ENCODE measurements at regions not wholly inside any gene's neighbourhood (a gene's known extent, or its start where the extent isn't known, plus 50 kb on each side); places are given as distances from the start of the nearest gene placed in this dataset.

DNA sequence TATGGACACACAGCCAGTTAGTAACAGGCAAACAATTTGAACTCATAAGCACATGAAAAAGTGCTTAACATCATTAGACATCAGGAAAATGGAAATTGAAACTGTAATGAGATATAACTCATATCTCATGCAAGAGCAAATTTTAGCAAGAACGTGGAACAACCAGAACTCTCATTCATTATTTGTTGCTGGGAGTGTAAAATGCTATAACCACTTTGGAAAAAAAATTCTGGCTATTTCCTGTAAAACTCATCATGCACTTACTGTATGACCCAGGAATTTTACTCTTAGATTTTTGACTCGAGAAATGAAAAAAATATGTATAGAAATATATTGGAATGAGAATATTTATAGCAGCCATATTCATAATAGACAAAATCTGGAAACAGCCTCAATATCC is 205.7 kb upstream of the PUM3 start:
- no peaks in the 10 kb centered on the region for H3K27me3 ChIP-seq (ENCODE audit: insufficient read depth, low read depth, severe bottlenecking)
- no peaks in the 10 kb centered on the region for H3K36me3 ChIP-seq
- DNase-seq = no peak
- H3K27ac ChIP-seq = no peak overlapping the region
- H3K4me3 ChIP-seq (ENCODE audit: low read depth, low read length) = no peak overlapping the region
- H3K9me3 ChIP-seq (ENCODE audit: severe bottlenecking) = no peaks in the 10 kb centered on the region
- TF ChIP-seq, protein P1, sequence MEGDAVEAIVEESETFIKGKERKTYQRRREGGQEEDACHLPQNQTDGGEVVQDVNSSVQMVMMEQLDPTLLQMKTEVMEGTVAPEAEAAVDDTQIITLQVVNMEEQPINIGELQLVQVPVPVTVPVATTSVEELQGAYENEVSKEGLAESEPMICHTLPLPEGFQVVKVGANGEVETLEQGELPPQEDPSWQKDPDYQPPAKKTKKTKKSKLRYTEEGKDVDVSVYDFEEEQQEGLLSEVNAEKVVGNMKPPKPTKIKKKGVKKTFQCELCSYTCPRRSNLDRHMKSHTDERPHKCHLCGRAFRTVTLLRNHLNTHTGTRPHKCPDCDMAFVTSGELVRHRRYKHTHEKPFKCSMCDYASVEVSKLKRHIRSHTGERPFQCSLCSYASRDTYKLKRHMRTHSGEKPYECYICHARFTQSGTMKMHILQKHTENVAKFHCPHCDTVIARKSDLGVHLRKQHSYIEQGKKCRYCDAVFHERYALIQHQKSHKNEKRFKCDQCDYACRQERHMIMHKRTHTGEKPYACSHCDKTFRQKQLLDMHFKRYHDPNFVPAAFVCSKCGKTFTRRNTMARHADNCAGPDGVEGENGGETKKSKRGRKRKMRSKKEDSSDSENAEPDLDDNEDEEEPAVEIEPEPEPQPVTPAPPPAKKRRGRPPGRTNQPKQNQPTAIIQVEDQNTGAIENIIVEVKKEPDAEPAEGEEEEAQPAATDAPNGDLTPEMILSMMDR (IDR thresholded peaks at IDR 0.05; ENCODE audit: low read depth, low read length) = no peak

DNA sequence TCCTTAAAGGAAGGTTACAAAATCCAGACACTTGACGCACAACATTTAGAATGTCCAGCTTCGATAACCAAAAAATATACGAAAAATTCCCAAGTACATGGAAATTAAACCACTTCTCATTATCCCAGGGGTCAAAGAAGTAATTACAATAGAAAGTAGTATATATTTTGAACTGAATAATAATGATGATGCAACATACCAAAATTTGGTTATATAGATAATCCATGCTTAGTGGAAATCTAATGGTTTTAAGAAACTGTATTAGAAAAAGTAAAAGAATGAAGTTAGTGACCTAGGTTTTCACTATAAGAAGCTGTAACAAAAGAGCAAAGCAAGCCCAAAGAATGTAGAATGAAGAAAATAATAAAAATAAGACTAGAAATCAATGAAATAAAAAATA is 204.0 kb upstream of the PUM3 start:
- no peaks in the 10 kb centered on the region for H3K27me3 ChIP-seq (ENCODE audit: insufficient read depth, low read depth, severe bottlenecking)
- no peak overlapping the region for H3K4me3 ChIP-seq (ENCODE audit: low read depth, low read length)
- H3K27ac ChIP-seq = no peak overlapping the region
- no peak for DNase-seq
- TF ChIP-seq, protein P1 (IDR thresholded peaks at IDR 0.05; ENCODE audit: low read depth, low read length) = no peak
- no peaks in the 10 kb centered on the region for H3K36me3 ChIP-seq
- H3K9me3 ChIP-seq (ENCODE audit: severe bottlenecking) = no peaks in the 10 kb centered on the region

DNA sequence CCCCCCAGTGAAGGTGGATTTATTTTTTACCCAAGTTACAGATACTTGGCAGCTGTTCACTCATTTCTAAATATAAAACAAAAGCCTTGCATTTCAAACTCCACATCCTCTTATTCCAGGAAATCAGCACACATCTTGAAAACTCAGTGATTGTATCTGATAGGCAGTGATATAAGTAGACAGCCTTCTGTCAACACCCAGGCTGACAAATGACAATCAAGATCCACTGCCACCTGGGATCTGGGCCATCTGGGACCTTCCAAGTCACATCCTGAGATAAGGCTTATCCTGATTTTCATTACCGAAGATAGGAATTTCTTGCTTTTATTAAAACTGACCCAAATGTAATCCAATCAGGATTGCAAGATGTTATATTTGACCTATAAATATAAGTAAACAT is 201.3 kb upstream of the PUM3 start:
- TF ChIP-seq, protein P1 (IDR thresholded peaks at IDR 0.05; ENCODE audit: low read depth, low read length) = no peak
- Histone ChIP-seq H3K27ac (no peak overlapping the region), H3K9me3 (ENCODE audit: severe bottlenecking) (no peaks in the 10 kb centered on the region), H3K27me3 (ENCODE audit: insufficient read depth, low read depth, severe bottlenecking) (no peaks in the 10 kb centered on the region), H3K4me3 (ENCODE audit: low read depth, low read length) (no peak overlapping the region), H3K36me3 (no peaks in the 10 kb centered on the region)
- DNase-seq = peak; percentile 35

DNA sequence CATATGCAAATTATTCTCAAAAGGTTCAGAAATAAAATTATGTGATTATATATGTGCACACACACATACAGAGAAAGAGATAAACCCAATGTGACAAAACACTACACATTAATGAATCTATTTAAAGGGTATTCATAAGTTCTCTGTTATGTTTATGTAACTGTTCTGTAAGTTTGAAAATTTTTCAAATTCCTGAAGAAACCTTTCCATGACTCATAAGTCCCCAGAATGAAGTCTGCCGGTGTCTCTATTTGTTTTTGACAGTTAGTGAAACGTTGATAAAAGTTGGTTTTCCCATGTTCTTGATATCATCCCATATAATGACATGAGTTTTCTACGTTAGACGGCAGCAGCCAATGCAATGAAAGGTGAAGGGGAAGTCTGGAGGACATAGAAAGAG is 199.5 kb upstream of the PUM3 start:
- H3K9me3 ChIP-seq (ENCODE audit: severe bottlenecking) = no peaks in the 10 kb centered on the region
- no peaks in the 10 kb centered on the region for H3K27me3 ChIP-seq (ENCODE audit: insufficient read depth, low read depth, severe bottlenecking)
- no peak overlapping the region for H3K4me3 ChIP-seq (ENCODE audit: low read depth, low read length)
- DNase-seq = no peak
- no peak overlapping the region for H3K27ac ChIP-seq
- TF ChIP-seq, protein P1 (IDR thresholded peaks at IDR 0.05; ENCODE audit: low read depth, low read length) = no peak
- no peaks in the 10 kb centered on the region for H3K36me3 ChIP-seq

DNA sequence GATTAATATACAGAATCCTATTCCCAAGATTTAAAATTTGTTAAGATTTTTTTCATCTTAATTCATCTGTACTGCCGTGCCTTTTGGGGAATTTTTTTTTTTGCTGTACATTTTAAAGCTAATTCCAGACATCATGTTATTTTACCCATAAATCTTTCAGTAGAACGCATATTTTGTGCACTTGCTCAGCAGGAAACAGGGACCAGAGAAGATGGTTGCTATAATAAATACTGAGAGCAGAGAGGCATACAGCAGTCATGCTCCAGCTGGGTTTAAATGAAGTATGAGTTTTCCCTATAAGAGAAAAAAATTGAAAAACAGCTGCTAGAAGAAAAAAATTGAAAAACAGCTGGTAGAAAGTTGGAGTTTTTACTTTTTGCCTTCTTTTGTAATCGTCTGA is 196.9 kb upstream of the PUM3 start:
- Histone ChIP-seq H3K27me3 (ENCODE audit: insufficient read depth, low read depth, severe bottlenecking) (no peaks in the 10 kb centered on the region), H3K4me3 (ENCODE audit: low read depth, low read length) (no peak overlapping the region), H3K27ac (no peak overlapping the region), H3K36me3 (no peaks in the 10 kb centered on the region), H3K9me3 (ENCODE audit: severe bottlenecking) (no peaks in the 10 kb centered on the region)
- TF ChIP-seq, protein P1 (IDR thresholded peaks at IDR 0.05; ENCODE audit: low read depth, low read length) = no peak
- no peak for DNase-seq

DNA sequence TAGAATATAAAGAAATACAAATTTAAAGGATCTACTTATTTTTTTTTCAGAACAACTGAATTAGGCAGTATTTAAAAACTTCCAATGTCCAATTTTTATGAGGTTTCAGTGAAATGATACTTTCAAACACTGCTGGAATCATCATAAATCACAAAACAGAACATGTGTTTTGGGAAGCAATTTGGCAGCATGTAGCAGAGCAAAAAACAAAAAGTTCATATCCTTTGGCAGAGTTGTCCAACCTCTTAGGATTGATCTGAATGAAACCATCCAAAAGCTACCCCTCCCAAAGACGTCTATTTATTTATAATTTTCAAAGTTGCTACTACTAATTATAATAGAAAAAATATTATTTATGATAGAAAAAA is 192.4 kb upstream of the PUM3 start:
- no peak overlapping the region for H3K4me3 ChIP-seq (ENCODE audit: low read depth, low read length)
- no peaks in the 10 kb centered on the region for H3K36me3 ChIP-seq
- no peaks in the 10 kb centered on the region for H3K9me3 ChIP-seq (ENCODE audit: severe bottlenecking)
- DNase-seq = no peak
- no peak overlapping the region for H3K27ac ChIP-seq
- no peaks in the 10 kb centered on the region for H3K27me3 ChIP-seq (ENCODE audit: insufficient read depth, low read depth, severe bottlenecking)
- TF ChIP-seq, protein P1 (IDR thresholded peaks at IDR 0.05; ENCODE audit: low read depth, low read length) = no peak

Measured in WERI-Rb-1 (cell line).